Panc1 (cell line): ENCODE measurements at regions not wholly inside any gene's neighbourhood (a gene's known extent, or its start where the extent isn't known, plus 50 kb on each side); places are given as distances from the start of the nearest gene placed in this dataset.

ENCODE experiments used
- POLR2AphosphoS5 ChIP-seq: IDR thresholded peaks from 2 replicates; pipeline ENCODE4 v1.6.1; 2012; ENCODE audit warnings: mild to moderate bottlenecking, low read depth, low read length, moderate library complexity
- SIN3A ChIP-seq: IDR thresholded peaks from 2 replicates; pipeline ENCODE4 v1.6.1; 2012; ENCODE audit warnings: low read depth, mild to moderate bottlenecking, low read length, moderate library complexity, borderline replicate concordance; ENCODE audit not compliant: insufficient read depth
- TCF7L2 ChIP-seq: IDR thresholded peaks from 2 replicates; pipeline ENCODE4 v1.6.1; 2011; ENCODE audit warnings: mild to moderate bottlenecking, low read depth, low read length, inconsistent platforms
- TF ChIP-seq, protein P1 (sequence below): fragments of 450-650 bp; IDR thresholded peaks from 2 replicates; pipeline ENCODE4 v1.5.1; 2017; ENCODE audit warnings: mild to moderate bottlenecking
- TF ChIP-seq, protein P2 (sequence below), 2 experiments: IDR thresholded peaks; 2 replicates each; pipeline ENCODE4 v1.6.1; 2011 to 2012; ENCODE audit warnings: low read depth in 2 of 2, control low read depth in 1 of 2, low read length in 1 of 2, mild to moderate bottlenecking in 1 of 2, moderate library complexity in 1 of 2; ENCODE audit not compliant: insufficient read depth in 1 of 2

DNA sequence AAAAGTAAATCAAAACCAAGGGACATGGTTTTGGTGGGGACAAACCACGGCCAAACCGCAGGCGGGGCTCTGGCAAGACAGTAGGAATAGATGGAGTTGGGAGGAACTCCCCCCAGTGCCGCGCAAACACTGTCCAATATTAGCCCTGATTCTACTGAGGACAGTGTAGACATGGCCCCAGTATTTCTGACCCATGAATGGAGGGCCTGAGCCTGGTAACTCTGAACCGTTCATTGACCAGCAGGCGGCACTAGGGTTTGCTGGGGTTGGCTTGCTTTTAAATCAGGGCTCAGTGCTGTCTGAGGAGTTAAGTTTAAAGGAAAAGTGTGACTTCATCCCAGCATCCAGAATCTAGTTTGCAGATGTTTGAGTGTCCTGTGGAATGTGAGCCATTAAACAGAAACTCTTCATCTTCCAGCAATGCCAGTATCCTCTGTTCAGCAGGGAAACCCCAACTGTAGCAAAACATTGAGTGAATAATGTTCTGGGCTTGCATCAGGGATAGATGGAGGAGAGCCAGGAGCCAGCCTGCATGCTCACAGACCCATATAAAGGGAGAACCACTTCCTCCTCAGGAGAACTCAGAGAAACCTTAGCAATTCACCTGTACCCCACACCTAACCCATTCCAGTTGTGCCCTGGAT is 147.4 kb upstream of the PRSS58 start:
- TF ChIP-seq, protein P1, sequence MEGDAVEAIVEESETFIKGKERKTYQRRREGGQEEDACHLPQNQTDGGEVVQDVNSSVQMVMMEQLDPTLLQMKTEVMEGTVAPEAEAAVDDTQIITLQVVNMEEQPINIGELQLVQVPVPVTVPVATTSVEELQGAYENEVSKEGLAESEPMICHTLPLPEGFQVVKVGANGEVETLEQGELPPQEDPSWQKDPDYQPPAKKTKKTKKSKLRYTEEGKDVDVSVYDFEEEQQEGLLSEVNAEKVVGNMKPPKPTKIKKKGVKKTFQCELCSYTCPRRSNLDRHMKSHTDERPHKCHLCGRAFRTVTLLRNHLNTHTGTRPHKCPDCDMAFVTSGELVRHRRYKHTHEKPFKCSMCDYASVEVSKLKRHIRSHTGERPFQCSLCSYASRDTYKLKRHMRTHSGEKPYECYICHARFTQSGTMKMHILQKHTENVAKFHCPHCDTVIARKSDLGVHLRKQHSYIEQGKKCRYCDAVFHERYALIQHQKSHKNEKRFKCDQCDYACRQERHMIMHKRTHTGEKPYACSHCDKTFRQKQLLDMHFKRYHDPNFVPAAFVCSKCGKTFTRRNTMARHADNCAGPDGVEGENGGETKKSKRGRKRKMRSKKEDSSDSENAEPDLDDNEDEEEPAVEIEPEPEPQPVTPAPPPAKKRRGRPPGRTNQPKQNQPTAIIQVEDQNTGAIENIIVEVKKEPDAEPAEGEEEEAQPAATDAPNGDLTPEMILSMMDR = no peak
- TF ChIP-seq POLR2AphosphoS5 = no peak
- TF ChIP-seq, protein P2, sequence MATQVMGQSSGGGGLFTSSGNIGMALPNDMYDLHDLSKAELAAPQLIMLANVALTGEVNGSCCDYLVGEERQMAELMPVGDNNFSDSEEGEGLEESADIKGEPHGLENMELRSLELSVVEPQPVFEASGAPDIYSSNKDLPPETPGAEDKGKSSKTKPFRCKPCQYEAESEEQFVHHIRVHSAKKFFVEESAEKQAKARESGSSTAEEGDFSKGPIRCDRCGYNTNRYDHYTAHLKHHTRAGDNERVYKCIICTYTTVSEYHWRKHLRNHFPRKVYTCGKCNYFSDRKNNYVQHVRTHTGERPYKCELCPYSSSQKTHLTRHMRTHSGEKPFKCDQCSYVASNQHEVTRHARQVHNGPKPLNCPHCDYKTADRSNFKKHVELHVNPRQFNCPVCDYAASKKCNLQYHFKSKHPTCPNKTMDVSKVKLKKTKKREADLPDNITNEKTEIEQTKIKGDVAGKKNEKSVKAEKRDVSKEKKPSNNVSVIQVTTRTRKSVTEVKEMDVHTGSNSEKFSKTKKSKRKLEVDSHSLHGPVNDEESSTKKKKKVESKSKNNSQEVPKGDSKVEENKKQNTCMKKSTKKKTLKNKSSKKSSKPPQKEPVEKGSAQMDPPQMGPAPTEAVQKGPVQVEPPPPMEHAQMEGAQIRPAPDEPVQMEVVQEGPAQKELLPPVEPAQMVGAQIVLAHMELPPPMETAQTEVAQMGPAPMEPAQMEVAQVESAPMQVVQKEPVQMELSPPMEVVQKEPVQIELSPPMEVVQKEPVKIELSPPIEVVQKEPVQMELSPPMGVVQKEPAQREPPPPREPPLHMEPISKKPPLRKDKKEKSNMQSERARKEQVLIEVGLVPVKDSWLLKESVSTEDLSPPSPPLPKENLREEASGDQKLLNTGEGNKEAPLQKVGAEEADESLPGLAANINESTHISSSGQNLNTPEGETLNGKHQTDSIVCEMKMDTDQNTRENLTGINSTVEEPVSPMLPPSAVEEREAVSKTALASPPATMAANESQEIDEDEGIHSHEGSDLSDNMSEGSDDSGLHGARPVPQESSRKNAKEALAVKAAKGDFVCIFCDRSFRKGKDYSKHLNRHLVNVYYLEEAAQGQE (IDR thresholded peaks at IDR 0.05; ENCODE audit: insufficient read depth in 1 of 2, low read depth in 2 of 2, low read length in 1 of 2) = no peak
- no peak for TF ChIP-seq TCF7L2
- TF ChIP-seq SIN3A = no peak
